Esophagus squamous epithelium (tissue), 4 donors: ENCODE measurements at regions not wholly inside any gene's neighbourhood (a gene's known extent, or its start where the extent isn't known, plus 50 kb on each side); places are given as distances from the start of the nearest gene placed in this dataset.

ENCODE experiments used
- CTCF ChIP-seq, 6 experiments: fragments of 450-650 bp in 4 of 6; fragments of 200-600 bp in 2 of 6; sonication (generic) in 2 of 6; IDR thresholded peaks; one replicate each; pipeline ENCODE4 v1.5.1; 2016 to 2019; ENCODE audit warnings: antibody characterized with exemption in 6 of 6, mild to moderate bottlenecking in 4 of 6, moderate library complexity in 4 of 6
- POLR2A ChIP-seq, 4 donors: fragments of 450-650 bp; IDR thresholded peaks; one replicate each; pipeline ENCODE4 v1.6.1; 2017; ENCODE audit warnings: antibody characterized with exemption in 4 of 4, mild to moderate bottlenecking in 4 of 4, moderate library complexity in 3 of 4

- TF ChIP-seq CTCF (IDR thresholded peaks at IDR 0.05) (no peak), POLR2A (IDR thresholded peaks at IDR 0.05) (no peak)
These were observed 474.7 kb upstream of the SEMA3A start for GRCh38 chr7:84669177-84669732.
